Neural progenitor cell (in vitro differentiated cells): ENCODE measurements at regions not wholly inside any gene's neighbourhood (a gene's known extent, or its start where the extent isn't known, plus 50 kb on each side); places are given as distances from the start of the nearest gene placed in this dataset.
"Not testable (repeated sequence)": the region's sequence is repeated elsewhere in the genome, so short reads cannot be mapped to it uniquely, and the experiment has no call there.

ENCODE experiments used
- CTCF ChIP-seq: fragments of 200-600 bp; sonication (generic); IDR thresholded peaks from 2 replicates; pipeline ENCODE4 v1.5.1; 2017; ENCODE audit warnings: antibody characterized with exemption, mild to moderate bottlenecking
- EZH2 ChIP-seq: fragments of 200-600 bp; sonication (generic); IDR thresholded peaks from 2 replicates; pipeline ENCODE4 v1.6.1; 2017; ENCODE audit warnings: antibody characterized with exemption, mild to moderate bottlenecking, moderate library complexity
- EZH2phosphoT487 ChIP-seq: fragments of 200-600 bp; sonication (generic); IDR thresholded peaks from 2 replicates; pipeline ENCODE4 v1.6.1; 2017; ENCODE audit warnings: antibody characterized with exemption

GRCh38 chr21:32968103-32968502 is 57.6 kb upstream of the OLIG2 start:
- not testable (repeated sequence) for TF ChIP-seq CTCF, EZH2, EZH2phosphoT487
